Tibial nerve (tissue), 4 donors: ENCODE measurements at regions not wholly inside any gene's neighbourhood (a gene's known extent, or its start where the extent isn't known, plus 50 kb on each side); places are given as distances from the start of the nearest gene placed in this dataset.

ENCODE experiments used
- DNase-seq, 2 donors: peaks; one replicate each; pipeline ENCODE4 v3.0.0-alpha.2; 2019; ENCODE audit warnings: low spot score in 2 of 2
- H3K27ac ChIP-seq, 4 donors: fragments of 200-600 bp; sonication (generic) in 3 of 4; one replicate each; pipeline ENCODE4 v1.5.1; 2017 to 2019; ENCODE audit warnings: mild to moderate bottlenecking in 1 of 4
- H3K27me3 ChIP-seq, 2 donors: fragments of 200-600 bp; sonication (generic) in 1 of 2; one replicate each; pipeline versions ENCODE4 v1.5.1 to v1.6.0; 2017 to 2019
- H3K36me3 ChIP-seq, 3 donors: fragments of 200-600 bp; sonication (generic); one replicate each; pipeline ENCODE4 v1.5.1; 2018 to 2019
- H3K4me1 ChIP-seq, 4 donors: fragments of 200-600 bp; sonication (generic) in 3 of 4; one replicate each; pipeline ENCODE4 v1.5.1; 2017 to 2019
- H3K4me3 ChIP-seq, 4 donors: fragments of 200-600 bp; sonication (generic) in 3 of 4; one replicate each; pipeline ENCODE4 v1.5.1; 2017 to 2019; ENCODE audit warnings: mild to moderate bottlenecking in 1 of 4, moderate library complexity in 1 of 4
- H3K9me3 ChIP-seq, 4 donors: fragments of 200-600 bp; sonication (generic) in 3 of 4; one replicate each; pipeline ENCODE4 v1.5.1; 2017 to 2019
- EP300 ChIP-seq, 2 donors: sonication (generic); formaldehyde crosslinking; IDR thresholded peaks; one replicate each; pipeline ENCODE4 v1.6.1; 2017; ENCODE audit warnings: antibody characterized with exemption in 2 of 2, mild to moderate bottlenecking in 1 of 2
- POLR2A ChIP-seq, 2 donors: fragments of 450-650 bp; IDR thresholded peaks; one replicate each; pipeline ENCODE4 v1.6.1; 2017; ENCODE audit warnings: antibody characterized with exemption in 2 of 2, mild to moderate bottlenecking in 2 of 2, moderate library complexity in 2 of 2
- WGBS, 2 donors: methylation state at CpG; one replicate each; pipeline ENCODE4 v1.1.5; 2018; 5-methylcytosine and 5-hydroxymethylcytosine counted together
- TF ChIP-seq, protein P1 (sequence below), 5 experiments: fragments of 200-600 bp in 3 of 5; fragments of 450-650 bp in 2 of 5; sonication (generic) in 3 of 5; IDR thresholded peaks; one replicate each; pipeline ENCODE4 v1.5.1; 2016 to 2019; ENCODE audit warnings: antibody characterized with exemption in 5 of 5, mild to moderate bottlenecking in 3 of 5, moderate library complexity in 2 of 5

DNA sequence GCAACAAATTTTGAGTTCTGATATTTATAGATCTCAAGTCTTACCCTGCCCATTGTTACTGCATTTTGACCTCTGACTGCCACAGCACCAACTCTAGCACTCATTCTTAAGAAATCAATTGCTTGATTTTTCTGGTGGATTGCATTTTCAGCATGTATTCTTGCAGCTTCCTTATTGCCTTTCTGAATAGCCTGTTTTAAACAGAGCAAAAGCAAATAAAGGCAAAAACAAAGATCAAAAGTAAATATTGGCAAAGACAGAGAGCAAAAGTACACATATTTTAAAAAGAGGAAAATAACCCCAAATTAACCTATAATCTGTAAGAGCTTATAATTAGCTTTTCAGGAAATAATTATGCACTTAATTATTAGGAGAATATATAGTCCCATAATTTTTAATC, 129.4 kb upstream of the TENT5D start:
- no peaks in the 10 kb centered on the region for H3K9me3 ChIP-seq
- no peak overlapping the region for H3K27ac ChIP-seq
- H3K4me1 ChIP-seq = no peaks in the 10 kb centered on the region
- no peak for DNase-seq
- no peak overlapping the region for H3K4me3 ChIP-seq
- no peaks in the 10 kb centered on the region for H3K36me3 ChIP-seq
- no peak for TF ChIP-seq POLR2A (IDR thresholded peaks at IDR 0.05)
- TF ChIP-seq EP300 (IDR thresholded peaks at IDR 0.05) = no peak
- TF ChIP-seq, protein P1, sequence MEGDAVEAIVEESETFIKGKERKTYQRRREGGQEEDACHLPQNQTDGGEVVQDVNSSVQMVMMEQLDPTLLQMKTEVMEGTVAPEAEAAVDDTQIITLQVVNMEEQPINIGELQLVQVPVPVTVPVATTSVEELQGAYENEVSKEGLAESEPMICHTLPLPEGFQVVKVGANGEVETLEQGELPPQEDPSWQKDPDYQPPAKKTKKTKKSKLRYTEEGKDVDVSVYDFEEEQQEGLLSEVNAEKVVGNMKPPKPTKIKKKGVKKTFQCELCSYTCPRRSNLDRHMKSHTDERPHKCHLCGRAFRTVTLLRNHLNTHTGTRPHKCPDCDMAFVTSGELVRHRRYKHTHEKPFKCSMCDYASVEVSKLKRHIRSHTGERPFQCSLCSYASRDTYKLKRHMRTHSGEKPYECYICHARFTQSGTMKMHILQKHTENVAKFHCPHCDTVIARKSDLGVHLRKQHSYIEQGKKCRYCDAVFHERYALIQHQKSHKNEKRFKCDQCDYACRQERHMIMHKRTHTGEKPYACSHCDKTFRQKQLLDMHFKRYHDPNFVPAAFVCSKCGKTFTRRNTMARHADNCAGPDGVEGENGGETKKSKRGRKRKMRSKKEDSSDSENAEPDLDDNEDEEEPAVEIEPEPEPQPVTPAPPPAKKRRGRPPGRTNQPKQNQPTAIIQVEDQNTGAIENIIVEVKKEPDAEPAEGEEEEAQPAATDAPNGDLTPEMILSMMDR (IDR thresholded peaks at IDR 0.05) = no peak
- peaks cover 0 to 5% of the 10 kb centered on the region in 2 donors for H3K27me3 ChIP-seq

GRCh38 chrX:80293354-80293753, 126.9 kb upstream of the TENT5D start:
- no peak for TF ChIP-seq POLR2A (IDR thresholded peaks at IDR 0.05)
- TF ChIP-seq, protein P1 (IDR thresholded peaks at IDR 0.05) = no peak
- no peak for TF ChIP-seq EP300 (IDR thresholded peaks at IDR 0.05)
- Histone ChIP-seq H3K27ac (no peak overlapping the region), H3K9me3 (no peaks in the 10 kb centered on the region), H3K36me3 (no peaks in the 10 kb centered on the region), H3K4me3 (no peak overlapping the region), H3K4me1 (no peaks in the 10 kb centered on the region), H3K27me3 (peaks cover 0 to 5% of the 10 kb centered on the region in 2 donors)
- 89 to 100% methylated on average over 1 of the region's 1 CpG for WGBS, 2 donors
- no peak for DNase-seq

GRCh38 chrX:80306007-80306406, 114.2 kb upstream of the TENT5D start:
- H3K9me3 ChIP-seq = peaks cover 0 to 4% (median 0%) of the 10 kb centered on the region in 4 donors
- H3K36me3 ChIP-seq = no peaks in the 10 kb centered on the region
- H3K4me3 ChIP-seq = no peak overlapping the region
- no peaks in the 10 kb centered on the region for H3K27me3 ChIP-seq
- 53 to 71% methylated on average over 1 of the region's 1 CpG for WGBS, 2 donors
- DNase-seq = no peak
- H3K4me1 ChIP-seq = no peaks in the 10 kb centered on the region
- no peak overlapping the region for H3K27ac ChIP-seq
- TF ChIP-seq POLR2A (IDR thresholded peaks at IDR 0.05) (no peak), EP300 (IDR thresholded peaks at IDR 0.05) (no peak)
- TF ChIP-seq, protein P1 (IDR thresholded peaks at IDR 0.05) = no peak

DNA sequence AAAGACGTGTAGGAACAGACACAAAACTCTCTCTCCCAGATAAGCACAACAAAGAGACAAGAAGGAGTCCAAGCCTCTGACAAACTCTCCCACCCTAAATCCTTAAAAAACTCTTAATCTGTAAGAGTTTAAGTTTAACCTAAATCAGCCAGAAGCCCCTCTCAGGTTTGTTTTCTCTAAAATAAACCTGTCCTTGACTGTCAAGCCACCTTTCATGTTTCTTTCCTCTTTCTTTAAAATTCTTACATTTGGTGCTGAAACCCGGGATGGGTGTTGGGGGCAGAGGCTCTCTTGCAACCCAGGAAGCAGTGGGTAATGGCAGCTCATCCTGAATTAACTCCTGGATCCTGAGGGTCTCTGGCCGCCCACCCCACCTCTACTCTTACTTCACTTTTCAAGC, 107.8 kb upstream of the TENT5D start:
- no peaks in the 10 kb centered on the region for H3K27me3 ChIP-seq
- WGBS, 2 donors = 74 to 84% methylated on average over 2 to 3 of the region's 3 CpGs
- no peak overlapping the region for H3K27ac ChIP-seq
- no peaks in the 10 kb centered on the region for H3K4me1 ChIP-seq
- no peaks in the 10 kb centered on the region for H3K9me3 ChIP-seq
- H3K36me3 ChIP-seq = no peaks in the 10 kb centered on the region
- no peak for TF ChIP-seq POLR2A (IDR thresholded peaks at IDR 0.05)
- no peak for TF ChIP-seq EP300 (IDR thresholded peaks at IDR 0.05)
- TF ChIP-seq, protein P1 (IDR thresholded peaks at IDR 0.05) = no peak
- DNase-seq = no peak
- H3K4me3 ChIP-seq = no peak overlapping the region

DNA sequence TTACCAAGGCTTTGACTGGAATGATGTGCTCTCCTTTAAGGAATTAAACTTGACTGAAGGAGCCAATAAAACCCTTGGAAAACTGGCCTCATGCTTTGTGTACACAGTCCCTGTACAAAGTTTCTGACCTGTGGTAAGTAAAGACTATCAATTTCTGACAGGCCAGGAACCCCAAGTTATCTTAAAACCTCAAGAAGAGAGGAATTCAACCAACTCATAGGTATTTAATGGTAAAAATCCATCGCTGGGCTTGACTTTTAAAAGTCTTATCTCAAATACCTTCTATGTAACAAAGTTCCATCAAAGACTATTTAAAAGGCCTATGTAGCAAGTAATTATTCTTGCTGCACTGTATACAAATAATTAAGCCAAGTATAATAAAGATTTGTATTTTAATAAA, 103.7 kb upstream of the TENT5D start:
- Histone ChIP-seq H3K4me3 (no peak overlapping the region), H3K36me3 (no peaks in the 10 kb centered on the region), H3K27ac (no peak overlapping the region), H3K27me3 (no peaks in the 10 kb centered on the region), H3K9me3 (peaks cover 0 to 6% (median 0%) of the 10 kb centered on the region in 4 donors), H3K4me1 (no peaks in the 10 kb centered on the region)
- DNase-seq = no peak
- 82 to 92% methylated on average over 1 of the region's 1 CpG for WGBS, 2 donors
- TF ChIP-seq EP300 (IDR thresholded peaks at IDR 0.05) (no peak), POLR2A (IDR thresholded peaks at IDR 0.05) (no peak)
- TF ChIP-seq, protein P1 (IDR thresholded peaks at IDR 0.05) = no peak
